BLaER1 (cell line): ENCODE measurements at regions not wholly inside any gene's neighbourhood (a gene's known extent, or its start where the extent isn't known, plus 50 kb on each side); places are given as distances from the start of the nearest gene placed in this dataset.
"Not testable (repeated sequence)": the region's sequence is repeated elsewhere in the genome, so short reads cannot be mapped to it uniquely, and the experiment has no call there.

Experiments
- H3K27ac ChIP-seq: shearing (Covaris generic); formaldehyde crosslinking; 2 replicates; pipeline ENCODE4 v1.8.1; 2022
- H3K27me3 ChIP-seq: shearing (Covaris generic); formaldehyde crosslinking; 2 replicates; pipeline ENCODE4 v1.8.1; 2022
- H3K36me3 ChIP-seq: shearing (Covaris generic); formaldehyde crosslinking; 2 replicates; pipeline ENCODE4 v1.8.1; 2022
- H3K4me1 ChIP-seq: shearing (Covaris generic); formaldehyde crosslinking; 2 replicates; pipeline ENCODE4 v1.8.1; 2022
- H3K4me2 ChIP-seq: shearing (Covaris generic); formaldehyde crosslinking; 2 replicates; pipeline ENCODE4 v1.8.1; 2022
- H3K4me3 ChIP-seq: shearing (Covaris generic); formaldehyde crosslinking; 2 replicates; pipeline ENCODE4 v1.8.1; 2022
- H3K9ac ChIP-seq: shearing (Covaris generic); formaldehyde crosslinking; 2 replicates; pipeline ENCODE4 v1.8.1; 2022
- H3K9me3 ChIP-seq: shearing (Covaris generic); formaldehyde crosslinking; 2 replicates; pipeline ENCODE4 v1.8.1; 2022
- H4K20me1 ChIP-seq: shearing (Covaris generic); formaldehyde crosslinking; 2 replicates; pipeline ENCODE4 v1.8.1; 2022
- Cebpa-rat ChIP-seq: shearing (Covaris generic); IDR thresholded peaks from 2 replicates; pipeline ENCODE4 v1.8.1; 2022

DNA sequence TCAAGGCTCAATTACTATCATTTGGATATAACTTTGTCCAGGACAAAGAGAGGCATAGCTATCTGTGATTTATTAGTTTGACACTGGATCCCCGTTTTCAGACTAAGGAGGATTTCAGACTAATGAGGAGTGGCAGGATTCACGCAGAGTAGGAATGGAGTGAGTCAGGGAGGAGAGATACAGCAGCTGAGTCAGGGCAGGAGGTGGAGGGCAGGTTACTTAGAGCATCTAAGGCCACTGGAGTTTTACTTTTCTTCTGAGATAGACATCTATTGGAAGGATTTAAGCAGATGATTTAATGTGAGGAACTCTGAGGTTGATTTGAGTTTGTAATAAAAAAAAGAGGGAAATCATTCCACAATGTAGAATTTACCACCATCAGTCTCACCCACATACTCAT, 110.6 kb downstream of the RPIA start:
- H3K27ac ChIP-seq, H3K9me3 ChIP-seq, H3K4me1 ChIP-seq, H3K4me3 ChIP-seq, H4K20me1 ChIP-seq, H3K27me3 ChIP-seq, H3K9ac ChIP-seq, H3K4me2 ChIP-seq, H3K36me3 ChIP-seq: not testable (repeated sequence)

DNA sequence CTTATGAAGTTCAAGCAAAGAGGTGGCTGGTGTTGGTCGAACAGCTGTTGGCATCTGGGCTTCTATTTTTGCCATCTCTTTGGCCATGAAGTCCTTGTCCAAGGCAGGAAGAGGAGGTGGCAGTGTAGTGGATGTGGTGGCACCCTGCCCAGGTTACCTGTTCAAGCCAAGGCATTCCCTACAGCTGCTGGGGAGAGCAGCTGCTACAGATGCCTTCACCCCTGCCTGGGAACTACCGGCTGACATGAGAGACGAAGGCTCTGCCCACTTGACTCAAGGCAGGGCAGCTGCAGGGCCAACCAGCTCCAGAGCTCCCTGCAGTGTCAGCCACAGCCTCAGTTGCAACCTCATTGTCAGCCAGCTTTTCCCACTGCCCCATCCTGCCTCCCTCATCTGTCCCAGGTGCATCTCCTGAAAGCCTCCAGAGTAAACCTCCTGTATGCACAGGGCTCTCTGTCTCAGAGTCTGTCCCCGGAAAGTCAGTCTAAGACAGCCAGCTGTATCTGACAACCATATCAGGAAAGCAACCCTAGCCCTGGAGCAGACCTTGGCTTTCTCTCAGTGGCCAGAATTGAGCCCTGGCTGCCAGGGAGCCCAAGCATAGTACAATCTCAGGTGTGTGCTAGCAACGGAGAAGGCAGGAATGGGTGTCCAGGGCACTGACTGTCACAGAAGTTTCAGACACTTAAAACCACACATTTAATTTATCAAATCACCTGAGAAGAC, 115.9 kb downstream of the RPIA start:
- Histone ChIP-seq H3K27ac (no peak overlapping the region), H3K9ac (no peak overlapping the region), H3K9me3 (no peaks in the 10 kb centered on the region), H3K36me3 (no peaks in the 10 kb centered on the region), H3K4me3 (no peak overlapping the region), H3K4me2 (no peak overlapping the region), H3K4me1 (no peaks in the 10 kb centered on the region), H3K27me3 (no peaks in the 10 kb centered on the region), H4K20me1 (no peaks in the 10 kb centered on the region)
- no peak for TF ChIP-seq Cebpa-rat

DNA sequence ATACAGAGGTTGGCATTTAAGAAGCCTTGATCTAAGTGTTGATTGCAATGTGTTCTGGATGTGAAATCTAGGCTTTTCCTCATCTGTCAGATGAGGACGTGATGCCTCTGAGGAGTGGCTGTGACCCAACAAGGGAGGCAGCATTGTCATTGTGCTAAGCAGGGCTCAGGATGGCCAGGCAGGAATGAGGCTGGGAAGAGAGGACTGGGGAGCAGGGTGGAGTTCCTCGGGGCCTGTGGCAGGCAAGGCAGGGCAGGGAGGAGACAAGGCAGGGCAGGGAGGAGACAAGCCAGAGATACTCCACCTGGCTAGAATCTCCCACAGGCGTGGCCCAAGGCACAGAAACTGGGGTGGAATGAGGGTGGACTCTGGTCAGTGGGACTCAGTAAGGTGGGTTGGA, 116.6 kb downstream of the RPIA start:
- H3K27me3 ChIP-seq: no peaks in the 10 kb centered on the region
- H3K36me3 ChIP-seq: no peaks in the 10 kb centered on the region
- peaks cover 6% of the 10 kb centered on the region for H3K9me3 ChIP-seq
- no peak overlapping the region for H3K27ac ChIP-seq
- no peak for TF ChIP-seq Cebpa-rat
- no peak overlapping the region for H3K9ac ChIP-seq
- H4K20me1 ChIP-seq: no peaks in the 10 kb centered on the region
- no peak overlapping the region for H3K4me2 ChIP-seq
- H3K4me1 ChIP-seq: no peaks in the 10 kb centered on the region
- no peak overlapping the region for H3K4me3 ChIP-seq

DNA sequence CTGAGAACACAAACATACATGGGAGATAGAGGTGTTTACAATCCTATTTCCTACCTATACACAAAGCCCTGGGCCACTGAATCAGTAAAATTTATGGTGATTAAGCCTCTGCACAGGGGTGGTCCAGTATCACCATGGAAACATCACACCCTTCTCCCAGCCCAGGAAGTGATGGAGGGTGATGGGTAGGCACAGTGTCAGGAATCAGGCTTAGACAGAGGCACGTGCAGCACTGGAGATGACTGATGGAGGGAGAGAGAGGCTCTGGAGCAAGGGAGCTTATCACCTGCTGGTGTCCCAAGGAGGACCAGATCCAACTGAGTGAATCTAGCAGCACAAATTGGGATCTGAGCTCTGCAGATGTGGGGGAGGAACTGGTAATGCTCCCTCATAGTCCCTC, 117.2 kb downstream of the RPIA start:
- Histone ChIP-seq H4K20me1 (no peaks in the 10 kb centered on the region), H3K4me1 (no peaks in the 10 kb centered on the region), H3K9ac (no peak overlapping the region), H3K9me3 (peaks cover 12% of the 10 kb centered on the region), H3K36me3 (no peaks in the 10 kb centered on the region), H3K27ac (no peak overlapping the region), H3K4me3 (no peak overlapping the region), H3K4me2 (no peak overlapping the region), H3K27me3 (no peaks in the 10 kb centered on the region)
- TF ChIP-seq Cebpa-rat: no peak

DNA sequence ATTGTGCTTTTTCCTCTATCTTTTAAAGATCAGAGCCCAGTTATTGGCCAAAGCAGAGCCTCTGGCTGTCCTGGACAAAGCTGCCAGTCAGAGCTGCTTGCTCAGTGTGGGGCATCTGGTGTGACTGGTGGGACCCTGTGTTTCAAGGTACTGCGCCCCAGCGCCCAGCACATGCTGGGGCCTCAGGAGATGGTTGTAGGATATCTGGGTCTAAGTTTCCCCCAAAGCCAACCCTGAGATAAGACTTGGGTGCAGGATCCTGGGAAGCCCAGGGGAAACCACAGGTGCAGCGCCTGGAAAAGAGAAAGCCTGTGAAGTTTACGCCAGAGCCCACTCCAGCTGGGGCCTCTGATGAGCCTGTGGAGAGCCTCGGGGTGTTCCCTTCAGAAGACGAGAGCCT, 117.7 kb downstream of the RPIA start:
- H3K9ac ChIP-seq: no peak overlapping the region
- no peaks in the 10 kb centered on the region for H3K36me3 ChIP-seq
- H3K4me2 ChIP-seq: no peak overlapping the region
- no peak overlapping the region for H3K4me3 ChIP-seq
- peaks cover 17% of the 10 kb centered on the region for H3K9me3 ChIP-seq
- H3K27ac ChIP-seq: no peak overlapping the region
- no peaks in the 10 kb centered on the region for H4K20me1 ChIP-seq
- TF ChIP-seq Cebpa-rat: no peak
- H3K27me3 ChIP-seq: no peaks in the 10 kb centered on the region
- H3K4me1 ChIP-seq: no peaks in the 10 kb centered on the region

DNA sequence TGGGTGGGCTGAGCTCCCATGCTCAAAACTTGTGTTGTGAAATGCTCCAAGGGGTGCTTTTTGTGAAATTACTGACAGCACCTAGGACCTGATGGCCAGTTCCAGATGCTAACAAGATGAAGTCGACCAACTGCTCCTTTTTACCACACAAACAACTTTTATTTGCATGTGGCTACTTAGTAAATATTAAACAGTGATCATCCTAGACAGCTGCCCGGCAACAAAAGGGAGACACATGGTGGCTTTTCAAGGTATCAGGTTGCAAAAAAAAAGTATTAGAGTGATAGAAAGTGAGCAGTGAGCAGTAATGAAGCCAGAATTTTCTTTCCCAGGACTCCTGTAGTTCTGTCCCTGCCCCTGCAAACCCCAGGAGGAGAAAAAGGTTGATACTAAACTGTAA, 118.5 kb downstream of the RPIA start:
- no peak overlapping the region for H3K27ac ChIP-seq
- H3K36me3 ChIP-seq: no peaks in the 10 kb centered on the region
- H4K20me1 ChIP-seq: no peaks in the 10 kb centered on the region
- H3K4me1 ChIP-seq: no peaks in the 10 kb centered on the region
- H3K4me3 ChIP-seq: no peak overlapping the region
- H3K27me3 ChIP-seq: no peaks in the 10 kb centered on the region
- no peak overlapping the region for H3K9ac ChIP-seq
- no peak for TF ChIP-seq Cebpa-rat
- peaks cover 25% of the 10 kb centered on the region for H3K9me3 ChIP-seq
- no peak overlapping the region for H3K4me2 ChIP-seq

DNA sequence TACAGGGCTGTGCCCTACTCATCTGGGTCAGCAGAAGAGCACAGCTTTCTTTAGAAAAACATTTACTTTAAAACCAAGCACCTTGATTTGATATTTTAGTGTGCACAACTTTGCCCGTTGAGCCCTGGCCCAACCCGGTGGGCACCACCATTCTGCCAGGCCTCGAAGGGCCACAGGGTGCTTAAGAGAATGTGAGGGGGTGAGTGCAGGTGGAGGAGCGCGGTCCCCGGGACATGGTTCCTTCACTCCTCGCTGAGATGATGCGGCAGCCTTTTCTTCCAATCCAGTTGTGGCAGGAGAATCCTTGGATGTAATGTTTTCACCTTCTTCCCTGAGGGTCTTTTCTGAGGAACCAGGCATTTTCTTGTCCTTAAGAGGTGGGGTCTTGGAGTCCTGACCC, 119.0 kb downstream of the RPIA start:
- Histone ChIP-seq H3K4me3 (no peak overlapping the region), H3K9me3 (peaks cover 30% of the 10 kb centered on the region), H3K36me3 (no peaks in the 10 kb centered on the region), H3K27me3 (no peaks in the 10 kb centered on the region), H3K4me2 (no peak overlapping the region), H4K20me1 (no peaks in the 10 kb centered on the region), H3K27ac (no peak overlapping the region), H3K4me1 (no peaks in the 10 kb centered on the region), H3K9ac (no peak overlapping the region)
- TF ChIP-seq Cebpa-rat: no peak

DNA sequence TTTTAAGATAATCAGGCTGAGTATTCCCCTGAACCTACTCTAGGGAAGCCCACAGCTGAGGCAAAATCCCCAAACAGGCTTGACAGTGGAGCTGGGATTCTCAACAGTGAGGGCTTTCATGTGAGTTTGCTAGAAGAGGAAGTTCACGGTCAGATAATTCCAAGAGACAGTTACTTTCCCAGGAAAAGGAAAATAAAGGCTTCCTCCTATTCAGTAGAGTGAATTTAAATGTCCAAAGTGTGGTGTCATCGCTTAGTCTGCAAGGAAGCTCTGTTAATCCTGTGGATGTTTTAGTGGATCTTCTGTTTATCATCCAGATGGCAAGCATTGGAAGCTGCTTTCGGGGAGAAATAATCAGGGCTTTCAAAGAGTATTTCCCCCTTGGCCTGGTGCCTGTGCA, 119.8 kb downstream of the RPIA start:
- Histone ChIP-seq H3K27me3 (no peaks in the 10 kb centered on the region), H3K4me2 (no peak overlapping the region), H4K20me1 (no peaks in the 10 kb centered on the region), H3K36me3 (no peaks in the 10 kb centered on the region), H3K4me1 (no peaks in the 10 kb centered on the region), H3K27ac (no peak overlapping the region), H3K9ac (no peak overlapping the region), H3K4me3 (no peak overlapping the region), H3K9me3 (peaks cover 37% of the 10 kb centered on the region)
- no peak for TF ChIP-seq Cebpa-rat

DNA sequence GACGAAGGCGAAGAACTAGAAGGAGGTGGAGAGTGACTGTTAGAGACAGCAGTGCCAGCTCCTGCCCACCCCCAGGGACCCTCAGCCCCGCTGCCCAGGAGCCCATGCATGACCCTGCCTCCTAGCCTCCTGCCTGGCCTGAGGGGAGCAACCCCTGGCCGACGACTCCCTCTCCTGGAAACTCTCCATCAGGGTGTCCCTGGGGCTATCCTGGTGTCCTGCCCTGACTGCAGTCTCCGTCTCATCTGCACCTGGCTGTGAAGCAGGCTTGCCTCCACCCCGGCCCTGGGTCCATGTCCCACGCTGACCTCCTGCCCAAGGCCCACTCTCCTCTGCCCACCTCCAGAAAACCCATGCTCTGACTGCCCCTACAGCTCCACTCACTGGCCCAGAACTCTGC, 120.2 kb downstream of the RPIA start:
- H3K27ac ChIP-seq: no peak overlapping the region
- TF ChIP-seq Cebpa-rat: no peak
- peaks cover 42% of the 10 kb centered on the region for H3K9me3 ChIP-seq
- no peaks in the 10 kb centered on the region for H4K20me1 ChIP-seq
- H3K36me3 ChIP-seq: no peaks in the 10 kb centered on the region
- H3K4me3 ChIP-seq: no peak overlapping the region
- no peaks in the 10 kb centered on the region for H3K4me1 ChIP-seq
- H3K4me2 ChIP-seq: no peak overlapping the region
- H3K27me3 ChIP-seq: no peaks in the 10 kb centered on the region
- no peak overlapping the region for H3K9ac ChIP-seq

DNA sequence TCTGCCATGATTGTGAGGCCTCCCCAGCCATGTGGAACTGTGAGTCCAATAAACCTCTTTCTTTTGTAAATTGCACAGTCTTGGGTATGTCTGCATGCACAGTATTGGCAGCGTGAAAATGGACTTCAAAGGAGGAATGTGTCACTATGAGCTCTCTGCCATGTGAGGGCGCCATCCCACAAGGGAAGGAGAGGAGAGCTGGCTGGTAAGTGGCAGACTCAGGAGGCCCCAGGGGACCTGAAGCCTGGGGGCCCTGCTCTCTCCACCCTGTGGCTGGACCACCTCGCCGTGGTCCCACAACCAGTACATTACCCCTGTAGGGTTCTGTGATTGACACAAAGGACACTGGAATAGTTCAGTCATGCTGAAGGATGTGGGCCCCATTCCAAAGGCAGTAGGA, 122.1 kb downstream of the RPIA start:
- H3K4me2 ChIP-seq: no peak overlapping the region
- TF ChIP-seq Cebpa-rat: no peak

DNA sequence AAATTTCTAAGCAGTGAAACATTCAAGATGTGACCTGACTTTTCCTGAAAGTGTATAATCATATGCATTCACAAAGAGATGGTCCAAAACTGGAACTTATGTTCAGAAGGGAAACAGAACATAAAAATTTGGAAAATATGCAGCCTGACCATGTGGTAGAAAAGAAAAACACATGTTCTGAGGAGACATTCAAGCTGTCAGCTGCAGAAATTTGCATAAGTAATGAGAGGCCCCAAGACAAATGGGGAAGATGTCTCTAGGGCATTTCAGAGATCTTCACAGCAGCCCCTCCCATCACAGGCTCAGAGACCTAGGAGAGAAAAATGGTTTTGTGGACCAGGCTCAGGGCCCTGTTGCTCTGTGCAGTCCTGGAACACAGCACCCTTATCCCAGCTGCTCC, 123.8 kb downstream of the RPIA start:
- no peak overlapping the region for H3K4me2 ChIP-seq
- no peaks in the 10 kb centered on the region for H3K4me1 ChIP-seq
- peaks cover 58% of the 10 kb centered on the region for H3K9me3 ChIP-seq
- no peaks in the 10 kb centered on the region for H4K20me1 ChIP-seq
- no peak overlapping the region for H3K9ac ChIP-seq
- no peak for TF ChIP-seq Cebpa-rat
- H3K27me3 ChIP-seq: no peaks in the 10 kb centered on the region
- no peaks in the 10 kb centered on the region for H3K36me3 ChIP-seq
- H3K27ac ChIP-seq: no peak overlapping the region
- no peak overlapping the region for H3K4me3 ChIP-seq

More for the DNA sequence above, 122.1 kb downstream of the RPIA start:
- no peaks in the 10 kb centered on the region for H3K4me1 ChIP-seq
- H3K27ac ChIP-seq: no peak overlapping the region
- no peak overlapping the region for H3K4me3 ChIP-seq
- no peaks in the 10 kb centered on the region for H3K36me3 ChIP-seq
- H4K20me1 ChIP-seq: no peaks in the 10 kb centered on the region
- H3K9me3 ChIP-seq: peaks cover 58% of the 10 kb centered on the region
- no peak overlapping the region for H3K9ac ChIP-seq
- no peaks in the 10 kb centered on the region for H3K27me3 ChIP-seq
